H1 (cell line): ENCODE measurements at regions not wholly inside any gene's neighbourhood (a gene's known extent, or its start where the extent isn't known, plus 50 kb on each side); places are given as distances from the start of the nearest gene placed in this dataset.

Experiments
- CTCF ChIA-PET: fragments of 300-600 bp; sonication (Branson Sonifier 250); formaldehyde crosslinking; loops from one replicate; lab custom pipeline; 2021; ENCODE audit not compliant: partially characterized antibody; lab: Charles Lee
- POLR2A ChIA-PET: fragments of 300-600 bp; sonication (Branson Sonifier 250); formaldehyde crosslinking; loops from one replicate; lab custom pipeline; 2021; ENCODE audit warnings: inconsistent platforms; ENCODE audit not compliant: partially characterized antibody; lab: Charles Lee
- DNase-seq, 2 experiments: peaks; one replicate each; pipeline versions ENCODE4 v3.0.0 to v3.0.0-alpha.2; 2010 to 2022; ENCODE audit warnings: low spot score in 2 of 2, low read depth in 1 of 2, mixed read lengths in 1 of 2
- FAIRE-seq: peaks from 2 replicates; lab custom pipeline; 2011; peaks lifted over from hg19 to GRCh38; lab: Jason Lieb, UNC
- H2AFZ ChIP-seq: 2 replicates; pipeline ENCODE4 v1.8.1; 2012; ENCODE audit warnings: low read length, inconsistent platforms
- H2AK5ac ChIP-seq: 2 replicates; pipeline ENCODE4 v1.6.1; 2013; ENCODE audit warnings: low read depth, low read length
- H2BK120ac ChIP-seq: replicated peaks from 2 replicates; pipeline ENCODE3; 2013; ENCODE audit warnings: low read depth, low read length, inconsistent platforms
- H2BK12ac ChIP-seq: 2 replicates; pipeline ENCODE4 v1.6.1; 2013; ENCODE audit warnings: low read depth, low read length
- H2BK15ac ChIP-seq: 2 replicates; pipeline ENCODE4 v1.6.1; 2013; ENCODE audit warnings: low read length
- H2BK20ac ChIP-seq: 2 replicates; pipeline ENCODE4 v1.6.1; 2013; ENCODE audit warnings: low read length
- H2BK5ac ChIP-seq: 2 replicates; pipeline ENCODE4 v1.6.1; 2013; ENCODE audit warnings: low read depth, low read length
- H3K14ac ChIP-seq: 2 replicates; pipeline ENCODE4 v1.6.1; 2013; ENCODE audit warnings: inconsistent platforms; ENCODE audit not compliant: insufficient read length
- H3K18ac ChIP-seq: 2 replicates; pipeline ENCODE4 v1.6.1; 2013; ENCODE audit warnings: low read length; ENCODE audit errors: extremely low read depth
- H3K23ac ChIP-seq: 2 replicates; pipeline ENCODE4 v1.6.1; 2013; ENCODE audit warnings: inconsistent platforms; ENCODE audit not compliant: insufficient read length
- H3K23me2 ChIP-seq: 2 replicates; pipeline ENCODE4 v1.6.1; 2013; ENCODE audit warnings: low read depth, low read length
- H3K27ac ChIP-seq: 2 replicates; pipeline ENCODE4 v1.6.1; 2011; ENCODE audit warnings: low read depth, low read length, inconsistent platforms
- H3K27me3 ChIP-seq, 4 experiments: replicated peaks in 1 of 4; 1 replicate in 1 of 4; 2 replicates in 3 of 4; pipeline versions ENCODE4 v1.6.1 to v1.8.1; 2011 to 2013; ENCODE audit warnings: low read length in 3 of 4, mild to moderate bottlenecking in 3 of 4, inconsistent platforms in 2 of 4, mixed read lengths in 2 of 4, moderate library complexity in 1 of 4; ENCODE audit not compliant: control insufficient read depth in 3 of 4, insufficient read depth in 3 of 4; ENCODE audit errors: extremely low read depth in 1 of 4
- H3K36me3 ChIP-seq, 4 experiments: 2 replicates each; pipeline versions ENCODE4 v1.6.1 to v1.8.1; 2011 to 2013; ENCODE audit warnings: mild to moderate bottlenecking in 4 of 4, low read length in 3 of 4, moderate library complexity in 2 of 4, control low read depth in 1 of 4, inconsistent platforms in 1 of 4; ENCODE audit not compliant: insufficient read depth in 4 of 4, control insufficient read depth in 2 of 4
- H3K4ac ChIP-seq: replicated peaks from 2 replicates; pipeline ENCODE3; 2013; ENCODE audit warnings: low read length, low read depth, mixed read lengths, inconsistent platforms; ENCODE audit not compliant: insufficient read length
- H3K4me1 ChIP-seq, 4 experiments: replicated peaks in 1 of 4; 1 replicate in 1 of 4; 2 replicates in 3 of 4; pipeline versions ENCODE4 v1.6.1 to v1.8.1; 2011 to 2013; ENCODE audit warnings: low read length in 3 of 4, inconsistent platforms in 2 of 4, mixed read lengths in 1 of 4; ENCODE audit not compliant: insufficient read depth in 4 of 4, control insufficient read depth in 3 of 4
- H3K4me2 ChIP-seq, 2 experiments: 2 replicates each; pipeline versions ENCODE4 v1.6.1 to v1.8.1; 2011 to 2013; ENCODE audit warnings: low read depth in 2 of 2, low read length in 2 of 2, control low read depth in 1 of 2, inconsistent platforms in 1 of 2, mild to moderate bottlenecking in 1 of 2; ENCODE audit not compliant: insufficient read depth in 1 of 2
- H3K4me3 ChIP-seq, 4 experiments: fragments of 200-600, 300-600 bp in 1 of 4; sonication (generic), shearing (Covaris generic), sonication (Bioruptor Twin) in 1 of 4; 2 replicates each; pipeline versions ENCODE4 v1.5.1 to v1.8.1; 2011 to 2016; ENCODE audit warnings: low read length in 4 of 4, low read depth in 3 of 4, control low read depth in 2 of 4, inconsistent platforms in 2 of 4, mild to moderate bottlenecking in 2 of 4, mixed read lengths in 1 of 4, moderate library complexity in 1 of 4; ENCODE audit not compliant: insufficient read depth in 2 of 4; ENCODE audit errors: extremely low read depth in 1 of 4
- H3K56ac ChIP-seq: replicated peaks from 2 replicates; pipeline ENCODE3; 2013; ENCODE audit warnings: low read depth, mild to moderate bottlenecking, mixed read lengths, low read length, inconsistent platforms; ENCODE audit not compliant: insufficient read length
- H3K79me1 ChIP-seq: 2 replicates; pipeline ENCODE4 v1.6.1; 2013; ENCODE audit warnings: low read depth, low read length, control low read depth
- H3K79me2 ChIP-seq, 2 experiments: 2 replicates each; pipeline versions ENCODE4 v1.6.1 to v1.8.1; 2012 to 2013; ENCODE audit warnings: low read length in 2 of 2, mild to moderate bottlenecking in 2 of 2, inconsistent platforms in 1 of 2; ENCODE audit not compliant: insufficient read depth in 2 of 2, control insufficient read depth in 1 of 2
- H3K9ac ChIP-seq, 4 experiments: replicated peaks in 1 of 4; 1 replicate in 1 of 4; 2 replicates in 3 of 4; pipeline versions ENCODE4 v1.6.1 to v1.8.1; 2011 to 2013; ENCODE audit warnings: low read depth in 3 of 4, low read length in 3 of 4, control low read depth in 2 of 4, mild to moderate bottlenecking in 2 of 4, moderate library complexity in 2 of 4, inconsistent platforms in 1 of 4; ENCODE audit errors: extremely low read depth in 1 of 4
- H3K9me3 ChIP-seq, 2 experiments: 2 replicates each; pipeline versions ENCODE4 v1.6.1 to v1.8.1; 2012 to 2013; ENCODE audit warnings: mild to moderate bottlenecking in 2 of 2, moderate library complexity in 2 of 2, control low read depth in 1 of 2, inconsistent platforms in 1 of 2, low read depth in 1 of 2, low read length in 1 of 2, mixed read lengths in 1 of 2; ENCODE audit not compliant: insufficient read depth in 2 of 2
- H4K20me1 ChIP-seq, 2 experiments: replicated peaks in 1 of 2; 2 replicates each; pipeline versions ENCODE3 to v1.8.1; 2011 to 2013; ENCODE audit warnings: inconsistent platforms in 2 of 2, low read length in 2 of 2, mild to moderate bottlenecking in 1 of 2; ENCODE audit not compliant: insufficient read depth in 2 of 2, control insufficient read depth in 1 of 2
- H4K5ac ChIP-seq: 2 replicates; pipeline ENCODE4 v1.6.1; 2013; ENCODE audit warnings: low read length, low read depth, mixed read lengths, inconsistent platforms; ENCODE audit not compliant: insufficient read length
- H4K8ac ChIP-seq: 2 replicates; pipeline ENCODE4 v1.8.0; 2013; ENCODE audit warnings: mild to moderate bottlenecking, moderate library complexity, low read length, inconsistent platforms; ENCODE audit not compliant: insufficient read depth; ENCODE audit errors: extremely low read depth
- H4K91ac ChIP-seq: replicated peaks from 2 replicates; pipeline ENCODE3; 2013; ENCODE audit warnings: low read length, mixed read lengths, inconsistent platforms; ENCODE audit not compliant: insufficient read length
- EP300 ChIP-seq, 2 experiments: IDR thresholded peaks; 1 replicate in 1 of 2; 2 replicates in 1 of 2; pipeline ENCODE4 v1.6.1; 2011 to 2012; ENCODE audit warnings: low read depth in 2 of 2, low read length in 2 of 2, mild to moderate bottlenecking in 2 of 2, borderline replicate concordance in 1 of 2, inconsistent platforms in 1 of 2, moderate library complexity in 1 of 2
- RAD21 ChIP-seq, 2 experiments: IDR thresholded peaks in 1 of 2; conservative IDR thresholded peaks in 1 of 2; 2 replicates each; pipeline ENCODE4 v1.6.1; 2011; ENCODE audit warnings: low read depth in 2 of 2, low read length in 2 of 2, improper control_type of control experiment in 1 of 2, inconsistent platforms in 1 of 2, mild to moderate bottlenecking in 1 of 2, moderate library complexity in 1 of 2
- RXRA ChIP-seq: IDR thresholded peaks from 2 replicates; pipeline ENCODE4 v1.6.1; 2011; ENCODE audit warnings: low read depth, mild to moderate bottlenecking, low read length, moderate library complexity; ENCODE audit not compliant: insufficient read depth
- TAF7 ChIP-seq: optimal IDR thresholded peaks from 2 replicates; pipeline ENCODE3; 2011; ENCODE audit warnings: low read depth, mild to moderate bottlenecking, inconsistent platforms, low read length, moderate library complexity, borderline replicate concordance
- WGBS, 2 experiments: shearing (Covaris generic) in 1 of 2; methylation state at CpG; one replicate each; pipeline versions ENCODE4 v1.1.6 to v1.1.7; 2013 to 2015; ENCODE audit warnings: low lambda C conversion rate in 2 of 2, mixed read lengths in 2 of 2, inconsistent platforms in 1 of 2, low coverage in 1 of 2, missing lambda C conversion rate in 1 of 2; ENCODE audit not compliant: insufficient replicate concordance in 2 of 2, insufficient coverage in 1 of 2, insufficient read length in 1 of 2; ENCODE audit errors: extremely low coverage in 1 of 2, missing lambda C conversion rate in 1 of 2; 5-methylcytosine and 5-hydroxymethylcytosine counted together
- TF ChIP-seq, protein P1 (sequence below): IDR thresholded peaks from 2 replicates; pipeline ENCODE4 v1.6.1; 2012; ENCODE audit warnings: low read length, inconsistent platforms

DNA sequence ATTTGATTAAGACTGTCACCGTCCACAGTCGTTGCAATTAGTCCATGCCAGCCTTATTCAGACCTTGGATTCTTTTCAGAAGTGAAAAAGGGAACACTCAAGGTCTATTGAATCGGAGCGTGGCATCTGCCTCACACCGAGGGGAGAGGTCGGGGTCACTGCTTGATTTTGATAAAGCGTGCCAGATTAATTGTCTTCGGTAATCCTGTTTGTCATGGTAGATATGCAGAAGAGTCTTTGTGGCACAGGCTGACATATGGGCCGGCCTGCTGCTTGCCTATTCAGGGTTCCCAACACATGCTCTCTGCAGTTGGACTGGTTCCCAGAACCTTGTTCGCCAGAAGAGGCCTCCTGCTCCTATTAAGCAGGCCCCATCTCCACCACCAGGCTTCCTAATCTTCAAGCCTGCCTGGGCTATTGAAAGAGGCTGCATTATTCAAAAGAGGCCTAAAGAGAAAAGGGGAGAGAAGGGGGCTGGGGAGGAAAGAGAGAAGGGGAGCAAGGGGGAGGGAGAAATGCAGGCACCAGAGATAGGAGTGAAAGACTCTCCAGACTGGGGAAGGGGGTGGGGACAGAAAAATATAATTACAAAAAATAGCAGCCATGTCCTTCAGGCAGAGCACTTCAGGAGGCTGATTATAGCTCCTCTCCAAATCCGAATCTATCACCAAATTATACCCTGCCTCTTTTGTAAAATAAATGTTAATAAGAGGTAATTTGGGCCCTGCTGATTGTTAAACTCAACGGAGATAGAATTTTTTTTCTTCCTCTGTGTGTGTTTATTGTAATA lies 611.3 kb downstream of the HDGFL1 start:
- Histone ChIP-seq H2BK20ac (no peak overlapping the region), H3K18ac (no peak overlapping the region), H2BK12ac (no peak overlapping the region), H4K5ac (no peak overlapping the region), H3K23me2 (no peaks in the 10 kb centered on the region), H3K27me3 (no peaks in the 10 kb centered on the region), H3K4me1 (no peaks in the 10 kb centered on the region; a peak in 1 of 7 replicates), H3K9ac (no peak overlapping the region), H3K79me2 (no peaks in the 10 kb centered on the region), H3K4me2 (no peak overlapping the region), H2AK5ac (no peak overlapping the region), H3K79me1 (no peaks in the 10 kb centered on the region), H2BK120ac (no peak overlapping the region), H4K8ac (no peak overlapping the region), H3K9me3 (no peaks in the 10 kb centered on the region), H3K56ac (no peak overlapping the region), H3K23ac (no peak overlapping the region), H3K14ac (no peak overlapping the region), H2AFZ (peak overlapping the region; percentile 68; the same call in 1 of the 2 replicates), H4K20me1 (no peaks in the 10 kb centered on the region), H3K4ac (no peak overlapping the region), H2BK5ac (no peak overlapping the region; the same call in 1 of the 2 replicates), H3K36me3 (no peaks in the 10 kb centered on the region), H4K91ac (no peak overlapping the region), H3K4me3 (no peak overlapping the region), H2BK15ac (no peak overlapping the region), H3K27ac (no peak overlapping the region)
- CTCF ChIA-PET, result interaction anchor here (0.8 kb wide), 2 partner anchors 10 to 45 kb away, joined by 3 to 4 read pairs; no protein-coding TSS in a partner anchor
- DNase-seq, result no peak
- FAIRE-seq, result no peak
- 79% methylated on average over 12 of the region's 12 CpGs; no CpG with 5 or more reads in 1 of the 2 experiments for WGBS, 2 experiments
- POLR2A ChIA-PET, result no interaction called here
- TF ChIP-seq, protein P1, sequence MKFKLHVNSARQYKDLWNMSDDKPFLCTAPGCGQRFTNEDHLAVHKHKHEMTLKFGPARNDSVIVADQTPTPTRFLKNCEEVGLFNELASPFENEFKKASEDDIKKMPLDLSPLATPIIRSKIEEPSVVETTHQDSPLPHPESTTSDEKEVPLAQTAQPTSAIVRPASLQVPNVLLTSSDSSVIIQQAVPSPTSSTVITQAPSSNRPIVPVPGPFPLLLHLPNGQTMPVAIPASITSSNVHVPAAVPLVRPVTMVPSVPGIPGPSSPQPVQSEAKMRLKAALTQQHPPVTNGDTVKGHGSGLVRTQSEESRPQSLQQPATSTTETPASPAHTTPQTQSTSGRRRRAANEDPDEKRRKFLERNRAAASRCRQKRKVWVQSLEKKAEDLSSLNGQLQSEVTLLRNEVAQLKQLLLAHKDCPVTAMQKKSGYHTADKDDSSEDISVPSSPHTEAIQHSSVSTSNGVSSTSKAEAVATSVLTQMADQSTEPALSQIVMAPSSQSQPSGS, result no peak
- TF ChIP-seq EP300 (IDR thresholded peaks at IDR 0.05; ENCODE audit: borderline replicate concordance in 1 of 2, low read depth in 2 of 2, low read length in 2 of 2), result no peak
- TF ChIP-seq TAF7, result no peak
- no peak for TF ChIP-seq RXRA
- no peak for TF ChIP-seq RAD21 (IDR thresholded peaks at IDR 0.05 in 1 of 2, conservative IDR thresholded peaks at IDR 0.05 in 1 of 2; ENCODE audit: low read depth in 2 of 2, low read length in 2 of 2)
